HG03565 (cell line): ENCODE measurements at regions not wholly inside any gene's neighbourhood (a gene's known extent, or its start where the extent isn't known, plus 50 kb on each side); places are given as distances from the start of the nearest gene placed in this dataset.
"Not testable (repeated sequence)": the region's sequence is repeated elsewhere in the genome, so short reads cannot be mapped to it uniquely, and the experiment has no call there.

Source experiments
- ATAC-seq: cut with Tn5 transposase; IDR thresholded peaks from one replicate; pipeline ENCODE4 v1.9.1; 2021; ENCODE audit warnings: mild to moderate bottlenecking, moderate library complexity; ENCODE audit not compliant: unreplicated experiment

GRCh38 chr2:134063916-134064315 is 190.0 kb upstream of the MGAT5 start:
- not testable (repeated sequence) for ATAC-seq

- ATAC-seq: no peak
Measured at GRCh38 chr2:134070281-134070741, 183.6 kb upstream of the MGAT5 start.

GRCh38 chr2:134072341-134072740 is 181.5 kb upstream of the MGAT5 start:
- no peak for ATAC-seq

- ATAC-seq: no peak
Measured at GRCh38 chr2:134073023-134073422, 180.8 kb upstream of the MGAT5 start.

- ATAC-seq: no peak
Measured at GRCh38 chr2:134074619-134075018, 179.3 kb upstream of the MGAT5 start.

GRCh38 chr2:134075204-134075603 is 178.7 kb upstream of the MGAT5 start:
- ATAC-seq: no peak

GRCh38 chr2:134078354-134078753 is 175.5 kb upstream of the MGAT5 start:
- no peak for ATAC-seq

- ATAC-seq: peak; percentile 97
Measured at GRCh38 chr2:134079373-134079772, 174.5 kb upstream of the MGAT5 start.

- no peak for ATAC-seq
Measured at GRCh38 chr2:134080386-134081089, 173.3 kb upstream of the MGAT5 start.

- ATAC-seq: no peak
Measured at GRCh38 chr2:134081238-134081938, 172.5 kb upstream of the MGAT5 start.

GRCh38 chr2:134083548-134083947 is 170.3 kb upstream of the MGAT5 start:
- no peak for ATAC-seq

GRCh38 chr2:134086594-134087219 is 167.2 kb upstream of the MGAT5 start:
- ATAC-seq: no peak

- peak; percentile 56 for ATAC-seq
Measured at GRCh38 chr2:134087371-134087921, 166.4 kb upstream of the MGAT5 start.

GRCh38 chr2:134089454-134089853 is 164.4 kb upstream of the MGAT5 start:
- ATAC-seq: no peak

- no peak for ATAC-seq
Measured at GRCh38 chr2:134097740-134098139, 156.1 kb upstream of the MGAT5 start.

- no peak for ATAC-seq
Measured at GRCh38 chr2:134098321-134098720, 155.6 kb upstream of the MGAT5 start.

- ATAC-seq: no peak
Measured at GRCh38 chr2:134099273-134099672, 154.6 kb upstream of the MGAT5 start.

GRCh38 chr2:134103196-134103595 is 150.7 kb upstream of the MGAT5 start:
- no peak for ATAC-seq

- no peak for ATAC-seq
Measured at GRCh38 chr2:134104754-134105153, 149.1 kb upstream of the MGAT5 start.

GRCh38 chr2:134107402-134107801 is 146.5 kb upstream of the MGAT5 start:
- ATAC-seq: no peak

- no peak for ATAC-seq
Measured at GRCh38 chr2:134108113-134108512, 145.8 kb upstream of the MGAT5 start.

- no peak for ATAC-seq
Measured at GRCh38 chr2:134109246-134109645, 144.6 kb upstream of the MGAT5 start.
